ENCODE measurements at regions not wholly inside any gene's neighbourhood (a gene's known extent, or its start where the extent isn't known, plus 50 kb on each side); places are given as distances from the start of the nearest gene placed in this dataset.
"Not testable (repeated sequence)": the region's sequence is repeated elsewhere in the genome, so short reads cannot be mapped to it uniquely, and the experiment has no call there.

DNA sequence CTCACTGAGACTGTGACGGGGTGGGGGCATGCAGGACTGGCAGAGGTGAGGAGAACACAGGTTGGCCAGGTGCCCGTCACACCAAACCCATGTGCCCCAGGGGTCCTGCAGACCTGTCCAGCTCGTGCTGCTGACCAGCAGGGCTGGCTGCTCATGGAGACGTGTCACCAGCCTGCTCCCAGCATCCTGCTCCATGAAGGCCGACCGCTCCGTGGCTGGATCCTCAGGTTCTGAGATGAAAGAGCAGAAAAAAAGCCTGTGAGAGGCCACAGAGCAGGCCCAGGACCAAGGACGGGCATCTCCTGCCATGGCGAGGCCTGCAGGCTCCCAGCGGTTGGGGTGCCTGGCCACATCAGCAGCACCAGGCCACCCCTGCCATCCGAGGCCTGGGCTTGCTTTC is 71.7 kb upstream of the DRD5 start:
- TF ChIP-seq EZH2phosphoT487 (IDR thresholded peaks at IDR 0.05; ENCODE audit: low read depth) = no peak
- TF ChIP-seq, protein P1, sequence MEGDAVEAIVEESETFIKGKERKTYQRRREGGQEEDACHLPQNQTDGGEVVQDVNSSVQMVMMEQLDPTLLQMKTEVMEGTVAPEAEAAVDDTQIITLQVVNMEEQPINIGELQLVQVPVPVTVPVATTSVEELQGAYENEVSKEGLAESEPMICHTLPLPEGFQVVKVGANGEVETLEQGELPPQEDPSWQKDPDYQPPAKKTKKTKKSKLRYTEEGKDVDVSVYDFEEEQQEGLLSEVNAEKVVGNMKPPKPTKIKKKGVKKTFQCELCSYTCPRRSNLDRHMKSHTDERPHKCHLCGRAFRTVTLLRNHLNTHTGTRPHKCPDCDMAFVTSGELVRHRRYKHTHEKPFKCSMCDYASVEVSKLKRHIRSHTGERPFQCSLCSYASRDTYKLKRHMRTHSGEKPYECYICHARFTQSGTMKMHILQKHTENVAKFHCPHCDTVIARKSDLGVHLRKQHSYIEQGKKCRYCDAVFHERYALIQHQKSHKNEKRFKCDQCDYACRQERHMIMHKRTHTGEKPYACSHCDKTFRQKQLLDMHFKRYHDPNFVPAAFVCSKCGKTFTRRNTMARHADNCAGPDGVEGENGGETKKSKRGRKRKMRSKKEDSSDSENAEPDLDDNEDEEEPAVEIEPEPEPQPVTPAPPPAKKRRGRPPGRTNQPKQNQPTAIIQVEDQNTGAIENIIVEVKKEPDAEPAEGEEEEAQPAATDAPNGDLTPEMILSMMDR (IDR thresholded peaks at IDR 0.05; ENCODE audit: low read depth, low read length) = no peak
- H4K20me1 ChIP-seq (ENCODE audit: insufficient read depth, low read length) = no peaks in the 10 kb centered on the region
- H3K4me1 ChIP-seq (ENCODE audit: low read length) = no peaks in the 10 kb centered on the region
- no peaks in the 10 kb centered on the region for H3K27me3 ChIP-seq (ENCODE audit: low read depth, low read length)
- H3K79me2 ChIP-seq (ENCODE audit: low read length) = no peaks in the 10 kb centered on the region
- no peak overlapping the region for H3K4me2 ChIP-seq (ENCODE audit: low read length)
- no peak overlapping the region for H3K27ac ChIP-seq (ENCODE audit: low read length)
- no peak overlapping the region for H2AFZ ChIP-seq (ENCODE audit: low read depth, low read length)
- H3K9me3 ChIP-seq (ENCODE audit: insufficient read depth, low read length) = no peaks in the 10 kb centered on the region
- H3K36me3 ChIP-seq (replicated peaks; ENCODE audit: low read depth, low read length) = no peaks in the 10 kb centered on the region
- H3K4me3 ChIP-seq (ENCODE audit: low read length) = no peak overlapping the region
- no peak overlapping the region for H3K9ac ChIP-seq (ENCODE audit: low read length)

DNA sequence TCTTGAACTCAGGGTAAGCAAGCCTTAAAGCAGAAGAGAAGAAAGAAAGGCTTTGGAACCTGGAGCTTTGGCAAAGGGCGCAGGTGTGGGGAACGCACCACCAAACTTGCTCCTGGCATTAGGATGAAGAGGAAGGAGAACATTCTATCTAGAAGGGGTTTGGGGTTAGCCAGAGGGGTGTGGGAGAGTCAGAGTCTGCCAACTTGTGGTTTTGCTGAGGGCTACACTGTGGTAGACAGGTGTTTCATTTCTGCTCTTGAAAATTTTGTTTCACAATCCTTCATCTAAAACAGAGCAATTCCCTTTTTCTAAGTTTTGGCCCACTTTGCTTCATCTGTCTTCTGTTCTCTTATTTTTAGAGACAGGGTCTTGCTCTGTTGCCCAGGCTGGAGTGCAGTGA is 66.2 kb upstream of the DRD5 start:
- H3K27me3 ChIP-seq (ENCODE audit: low read depth, low read length); H3K36me3 ChIP-seq (replicated peaks; ENCODE audit: low read depth, low read length); H3K79me2 ChIP-seq (ENCODE audit: low read length); H3K27ac ChIP-seq (ENCODE audit: low read length); H4K20me1 ChIP-seq (ENCODE audit: insufficient read depth, low read length); H3K4me3 ChIP-seq (ENCODE audit: low read length); H3K4me2 ChIP-seq (ENCODE audit: low read length); H2AFZ ChIP-seq (ENCODE audit: low read depth, low read length); H3K9ac ChIP-seq (ENCODE audit: low read length); H3K9me3 ChIP-seq (ENCODE audit: insufficient read depth, low read length); H3K4me1 ChIP-seq (ENCODE audit: low read length): not testable (repeated sequence)

DNA sequence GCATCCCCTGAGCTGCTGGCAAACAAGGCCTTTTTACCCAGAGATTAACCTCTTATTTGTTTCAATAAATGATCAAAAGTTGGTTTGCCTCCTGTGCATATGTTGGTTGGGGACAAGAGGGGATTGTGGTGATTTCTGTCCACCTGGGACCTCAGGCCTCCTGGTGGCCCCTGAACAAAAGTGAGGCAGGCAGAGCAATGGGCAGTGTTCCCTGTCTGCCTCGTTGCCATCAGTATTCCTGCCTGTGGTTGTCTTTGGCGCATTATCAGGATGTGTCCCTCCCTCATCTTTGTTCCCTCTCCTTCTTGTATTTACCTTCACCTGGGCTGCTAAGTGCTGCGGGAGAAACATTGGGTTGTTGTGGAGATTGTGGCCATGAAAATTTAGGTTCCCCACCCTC is 65.3 kb upstream of the DRD5 start:
- H3K4me1 ChIP-seq (ENCODE audit: low read length) = peaks cover 9% of the 10 kb centered on the region
- TF ChIP-seq EZH2phosphoT487 (IDR thresholded peaks at IDR 0.05; ENCODE audit: low read depth) = no peak
- TF ChIP-seq, protein P1 (IDR thresholded peaks at IDR 0.05; ENCODE audit: low read depth, low read length) = no peak
- no peaks in the 10 kb centered on the region; the same call in 1 of the 2 replicates for H4K20me1 ChIP-seq (ENCODE audit: insufficient read depth, low read length)
- no peak overlapping the region for H3K27ac ChIP-seq (ENCODE audit: low read length)
- no peaks in the 10 kb centered on the region for H3K36me3 ChIP-seq (replicated peaks; ENCODE audit: low read depth, low read length)
- no peak overlapping the region for H3K9ac ChIP-seq (ENCODE audit: low read length)
- no peaks in the 10 kb centered on the region for H3K9me3 ChIP-seq (ENCODE audit: insufficient read depth, low read length)
- H3K4me3 ChIP-seq (ENCODE audit: low read length) = no peak overlapping the region
- H3K4me2 ChIP-seq (ENCODE audit: low read length) = no peak overlapping the region
- H3K79me2 ChIP-seq (ENCODE audit: low read length) = no peaks in the 10 kb centered on the region
- no peak overlapping the region for H2AFZ ChIP-seq (ENCODE audit: low read depth, low read length)
- no peaks in the 10 kb centered on the region for H3K27me3 ChIP-seq (ENCODE audit: low read depth, low read length)

DNA sequence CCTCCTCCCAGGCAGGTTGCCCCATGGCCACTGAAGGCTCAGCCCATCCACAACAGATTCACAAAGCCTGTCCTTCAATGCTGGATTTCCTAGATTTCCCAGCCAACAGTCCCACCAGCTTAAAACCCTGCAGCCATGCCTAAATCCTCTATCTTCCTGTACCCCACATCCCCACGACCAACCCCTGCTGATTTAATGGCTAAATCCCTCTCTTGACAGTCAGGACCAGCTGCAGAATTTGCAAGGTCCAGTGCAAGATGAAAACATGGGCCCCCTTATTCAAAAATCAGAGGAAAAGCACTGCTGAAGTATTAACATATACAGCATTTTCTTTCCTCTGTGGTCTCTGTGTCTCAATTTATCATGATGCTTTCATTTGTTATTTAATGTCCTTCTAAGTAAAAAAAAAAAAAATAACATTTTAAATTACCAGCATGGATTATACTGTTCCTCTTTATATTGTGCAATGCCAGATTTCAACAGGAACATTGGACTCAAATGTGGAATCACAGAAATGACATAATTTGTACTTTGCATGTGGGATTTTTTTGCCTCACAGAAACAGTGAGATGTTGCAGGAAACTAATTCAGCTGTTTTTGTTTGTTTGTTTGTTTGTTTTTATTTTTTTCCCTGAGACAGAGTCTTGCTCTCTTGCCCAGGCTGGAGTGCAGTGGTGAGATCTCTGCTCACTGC is 63.0 kb upstream of the DRD5 start:
- not testable (repeated sequence) for H3K4me1 ChIP-seq (ENCODE audit: low read length); H3K9ac ChIP-seq (ENCODE audit: low read length); H3K9me3 ChIP-seq (ENCODE audit: insufficient read depth, low read length); H3K4me2 ChIP-seq (ENCODE audit: low read length); H3K79me2 ChIP-seq (ENCODE audit: low read length); H3K36me3 ChIP-seq (replicated peaks; ENCODE audit: low read depth, low read length); H4K20me1 ChIP-seq (ENCODE audit: insufficient read depth, low read length); H3K27ac ChIP-seq (ENCODE audit: low read length); H2AFZ ChIP-seq (ENCODE audit: low read depth, low read length); H3K27me3 ChIP-seq (ENCODE audit: low read depth, low read length); H3K4me3 ChIP-seq (ENCODE audit: low read length)

DNA sequence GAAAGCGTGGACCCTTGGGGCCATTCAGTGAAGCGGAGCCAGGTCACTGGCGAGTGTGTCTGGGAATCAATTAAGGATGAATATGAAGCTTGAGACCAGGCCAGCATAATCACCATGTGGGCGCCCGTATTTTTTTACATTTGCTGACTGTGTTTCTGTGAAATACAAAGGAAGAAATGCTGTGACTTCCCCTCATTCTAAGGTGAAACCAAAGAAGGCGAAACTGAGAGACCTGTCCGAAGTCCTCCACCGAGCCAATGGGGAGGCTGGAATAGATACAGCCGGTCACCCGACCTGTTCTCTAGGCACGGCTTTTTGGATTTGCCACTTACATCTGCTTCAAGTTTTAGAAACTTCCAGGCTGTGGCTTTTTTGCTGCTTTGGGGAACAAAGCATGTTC is 59.3 kb upstream of the DRD5 start:
- H2AFZ ChIP-seq (ENCODE audit: low read depth, low read length); H3K36me3 ChIP-seq (replicated peaks; ENCODE audit: low read depth, low read length); H4K20me1 ChIP-seq (ENCODE audit: insufficient read depth, low read length); H3K9ac ChIP-seq (ENCODE audit: low read length); H3K27ac ChIP-seq (ENCODE audit: low read length); H3K9me3 ChIP-seq (ENCODE audit: insufficient read depth, low read length); H3K4me3 ChIP-seq (ENCODE audit: low read length); H3K79me2 ChIP-seq (ENCODE audit: low read length); H3K27me3 ChIP-seq (ENCODE audit: low read depth, low read length); H3K4me2 ChIP-seq (ENCODE audit: low read length); H3K4me1 ChIP-seq (ENCODE audit: low read length): not testable (repeated sequence)
